ENCODE measurements at regions not wholly inside any gene's neighbourhood (a gene's known extent, or its start where the extent isn't known, plus 50 kb on each side); places are given as distances from the start of the nearest gene placed in this dataset.
"Not testable (repeated sequence)": the region's sequence is repeated elsewhere in the genome, so short reads cannot be mapped to it uniquely, and the experiment has no call there.

GRCh38 chr7:13800694-13801448, 188.6 kb downstream of the ETV1 start:
- Histone ChIP-seq H3K9me3 (ENCODE audit: insufficient read depth, low read length, severe bottlenecking) (no peaks in the 10 kb centered on the region), H3K9ac (ENCODE audit: low read depth, low read length) (no peak overlapping the region), H3K79me2 (ENCODE audit: insufficient read depth, low read length) (no peaks in the 10 kb centered on the region), H3K36me3 (ENCODE audit: insufficient read depth, low read length) (no peaks in the 10 kb centered on the region), H3K27me3 (ENCODE audit: insufficient read depth, low read length, poor library complexity) (no peaks in the 10 kb centered on the region), H3K4me3 (ENCODE audit: low read depth in 1 of 2, low read length in 2 of 2) (no peak overlapping the region), H3K4me2 (ENCODE audit: insufficient read depth, low read length) (no peak overlapping the region), H4K20me1 (ENCODE audit: insufficient read depth, low read length) (no peaks in the 10 kb centered on the region), H3K27ac (ENCODE audit: low read length) (no peak overlapping the region), H3K4me1 (ENCODE audit: insufficient read depth, low read length) (no peaks in the 10 kb centered on the region), H2AFZ (ENCODE audit: low read depth, low read length) (no peak overlapping the region)
- no peak for ATAC-seq (ENCODE audit: insufficient read depth, low read depth)
- no peak for DNase-seq
- no peak for TF ChIP-seq EZH2 (IDR thresholded peaks at IDR 0.05; ENCODE audit: borderline replicate concordance, low read depth, low read length, severe bottlenecking)

GRCh38 chr7:13801669-13802068, 187.8 kb downstream of the ETV1 start:
- H3K9ac ChIP-seq (ENCODE audit: low read depth, low read length) = no peak overlapping the region
- H2AFZ ChIP-seq (ENCODE audit: low read depth, low read length) = no peak overlapping the region
- no peak overlapping the region for H3K4me2 ChIP-seq (ENCODE audit: insufficient read depth, low read length)
- no peaks in the 10 kb centered on the region for H3K9me3 ChIP-seq (ENCODE audit: insufficient read depth, low read length, severe bottlenecking)
- H4K20me1 ChIP-seq (ENCODE audit: insufficient read depth, low read length) = no peaks in the 10 kb centered on the region
- no peaks in the 10 kb centered on the region for H3K36me3 ChIP-seq (ENCODE audit: insufficient read depth, low read length)
- TF ChIP-seq EZH2 (IDR thresholded peaks at IDR 0.05; ENCODE audit: borderline replicate concordance, low read depth, low read length, severe bottlenecking) = no peak
- TF ChIP-seq CTCF (IDR thresholded peaks at IDR 0.05; ENCODE audit: borderline replicate concordance, extremely low read depth, low read length, poor library complexity, severe bottlenecking) = no peak
- H3K27me3 ChIP-seq (ENCODE audit: insufficient read depth, low read length, poor library complexity) = no peaks in the 10 kb centered on the region
- no peaks in the 10 kb centered on the region for H3K79me2 ChIP-seq (ENCODE audit: insufficient read depth, low read length)
- no peak overlapping the region for H3K4me3 ChIP-seq (ENCODE audit: low read depth in 1 of 2, low read length in 2 of 2)
- ATAC-seq (ENCODE audit: insufficient read depth, low read depth) (no peak), DNase-seq (no peak)
- no peak overlapping the region for H3K27ac ChIP-seq (ENCODE audit: low read length)
- H3K4me1 ChIP-seq (ENCODE audit: insufficient read depth, low read length) = no peaks in the 10 kb centered on the region

GRCh38 chr7:13802651-13803050, 186.8 kb downstream of the ETV1 start:
- TF ChIP-seq CTCF (IDR thresholded peaks at IDR 0.05; ENCODE audit: borderline replicate concordance, extremely low read depth, low read length, poor library complexity, severe bottlenecking) (no peak), EZH2 (IDR thresholded peaks at IDR 0.05; ENCODE audit: borderline replicate concordance, low read depth, low read length, severe bottlenecking) (no peak)
- H3K27me3 ChIP-seq (ENCODE audit: insufficient read depth, low read length, poor library complexity) = no peaks in the 10 kb centered on the region
- no peak overlapping the region for H2AFZ ChIP-seq (ENCODE audit: low read depth, low read length)
- no peak overlapping the region for H3K27ac ChIP-seq (ENCODE audit: low read length)
- DNase-seq = no peak
- no peaks in the 10 kb centered on the region for H3K79me2 ChIP-seq (ENCODE audit: insufficient read depth, low read length)
- no peaks in the 10 kb centered on the region for H4K20me1 ChIP-seq (ENCODE audit: insufficient read depth, low read length)
- no peaks in the 10 kb centered on the region for H3K9me3 ChIP-seq (ENCODE audit: insufficient read depth, low read length, severe bottlenecking)
- H3K4me2 ChIP-seq (ENCODE audit: insufficient read depth, low read length) = no peak overlapping the region
- ATAC-seq (ENCODE audit: insufficient read depth, low read depth) = no peak
- no peak overlapping the region for H3K9ac ChIP-seq (ENCODE audit: low read depth, low read length)
- H3K4me1 ChIP-seq (ENCODE audit: insufficient read depth, low read length) = no peaks in the 10 kb centered on the region
- no peaks in the 10 kb centered on the region for H3K36me3 ChIP-seq (ENCODE audit: insufficient read depth, low read length)
- H3K4me3 ChIP-seq (ENCODE audit: low read depth in 1 of 2, low read length in 2 of 2) = no peak overlapping the region

- TF ChIP-seq EZH2 (IDR thresholded peaks at IDR 0.05; ENCODE audit: borderline replicate concordance, low read depth, low read length, severe bottlenecking) = no peak
- TF ChIP-seq CTCF (IDR thresholded peaks at IDR 0.05; ENCODE audit: borderline replicate concordance, extremely low read depth, low read length, poor library complexity, severe bottlenecking) = no peak
- H3K9ac ChIP-seq (ENCODE audit: low read depth, low read length) = no peak overlapping the region
- no peaks in the 10 kb centered on the region for H3K27me3 ChIP-seq (ENCODE audit: insufficient read depth, low read length, poor library complexity)
- no peaks in the 10 kb centered on the region for H3K9me3 ChIP-seq (ENCODE audit: insufficient read depth, low read length, severe bottlenecking)
- H3K4me3 ChIP-seq (ENCODE audit: low read depth in 1 of 2, low read length in 2 of 2) = no peak overlapping the region
- no peak overlapping the region for H3K4me2 ChIP-seq (ENCODE audit: insufficient read depth, low read length)
- H3K79me2 ChIP-seq (ENCODE audit: insufficient read depth, low read length) = no peaks in the 10 kb centered on the region
- no peaks in the 10 kb centered on the region for H4K20me1 ChIP-seq (ENCODE audit: insufficient read depth, low read length)
- no peak for ATAC-seq (ENCODE audit: insufficient read depth, low read depth)
- no peak for DNase-seq
- no peaks in the 10 kb centered on the region for H3K36me3 ChIP-seq (ENCODE audit: insufficient read depth, low read length)
- H3K27ac ChIP-seq (ENCODE audit: low read length) = no peak overlapping the region
- H3K4me1 ChIP-seq (ENCODE audit: insufficient read depth, low read length) = no peaks in the 10 kb centered on the region
- no peak overlapping the region for H2AFZ ChIP-seq (ENCODE audit: low read depth, low read length)
Observed at GRCh38 chr7:13803134-13803533, 186.3 kb downstream of the ETV1 start.

GRCh38 chr7:13806089-13806867, 183.2 kb downstream of the ETV1 start:
- ATAC-seq (ENCODE audit: insufficient read depth, low read depth); H3K9ac ChIP-seq (ENCODE audit: low read depth, low read length); H3K79me2 ChIP-seq (ENCODE audit: insufficient read depth, low read length); H3K4me3 ChIP-seq (ENCODE audit: low read depth in 1 of 2, low read length in 2 of 2); H3K27me3 ChIP-seq (ENCODE audit: insufficient read depth, low read length, poor library complexity); H3K36me3 ChIP-seq (ENCODE audit: insufficient read depth, low read length); H3K4me1 ChIP-seq (ENCODE audit: insufficient read depth, low read length); H3K27ac ChIP-seq (ENCODE audit: low read length); H3K4me2 ChIP-seq (ENCODE audit: insufficient read depth, low read length); DNase-seq; H3K9me3 ChIP-seq (ENCODE audit: insufficient read depth, low read length, severe bottlenecking); H4K20me1 ChIP-seq (ENCODE audit: insufficient read depth, low read length); H2AFZ ChIP-seq (ENCODE audit: low read depth, low read length): not testable (repeated sequence)

Data from DND-41 (cell line).